Trophoblast cell (in vitro differentiated cells and primary cell): ENCODE measurements at regions not wholly inside any gene's neighbourhood (a gene's known extent, or its start where the extent isn't known, plus 50 kb on each side); places are given as distances from the start of the nearest gene placed in this dataset.

Source experiments
- DNase-seq, 2 donors: peaks; one replicate each; pipeline ENCODE4 v3.0.0-alpha.2; 2016
- H2AFZ ChIP-seq: 2 replicates; pipeline ENCODE4 v1.6.1; 2013; ENCODE audit warnings: low read length, moderate library complexity, mild to moderate bottlenecking; ENCODE audit not compliant: insufficient read depth, poor library complexity
- H2AK5ac ChIP-seq: 2 replicates; pipeline ENCODE4 v1.6.1; 2013; ENCODE audit warnings: mild to moderate bottlenecking, low read length
- H2BK120ac ChIP-seq: 2 replicates; pipeline ENCODE4 v1.6.1; 2013; ENCODE audit warnings: low read length, mild to moderate bottlenecking, moderate library complexity; ENCODE audit not compliant: insufficient read depth, poor library complexity
- H2BK12ac ChIP-seq: 2 replicates; pipeline ENCODE4 v1.6.1; 2013; ENCODE audit warnings: mild to moderate bottlenecking, low read length, moderate library complexity
- H2BK5ac ChIP-seq: 2 replicates; pipeline ENCODE4 v1.6.1; 2013; ENCODE audit warnings: low read length, low read depth, moderate library complexity, mild to moderate bottlenecking; ENCODE audit not compliant: poor library complexity
- H3K14ac ChIP-seq: 2 replicates; pipeline ENCODE4 v1.6.1; 2013; ENCODE audit warnings: mild to moderate bottlenecking, low read length
- H3K18ac ChIP-seq: 2 replicates; pipeline ENCODE4 v1.6.1; 2013; ENCODE audit warnings: mild to moderate bottlenecking, low read length
- H3K23ac ChIP-seq: 2 replicates; pipeline ENCODE4 v1.6.1; 2013; ENCODE audit warnings: low read length
- H3K27ac ChIP-seq: 2 replicates; pipeline ENCODE4 v1.5.1; 2013; ENCODE audit warnings: low read depth, mild to moderate bottlenecking, inconsistent platforms, low read length, moderate library complexity
- H3K27me3 ChIP-seq: 2 replicates; pipeline ENCODE4 v1.6.1; 2013; ENCODE audit warnings: inconsistent platforms, mild to moderate bottlenecking, low read length, moderate library complexity; ENCODE audit not compliant: insufficient read depth
- H3K36me3 ChIP-seq, 2 experiments: 1 replicate in 1 of 2; 2 replicates in 1 of 2; pipeline ENCODE4 v1.6.1; 2013; ENCODE audit warnings: low read length in 2 of 2, mild to moderate bottlenecking in 2 of 2, moderate library complexity in 1 of 2; ENCODE audit not compliant: insufficient read depth in 2 of 2, control insufficient read depth in 1 of 2
- H3K4ac ChIP-seq: 2 replicates; pipeline ENCODE4 v1.6.1; 2013; ENCODE audit warnings: low read depth, mild to moderate bottlenecking, low read length, moderate library complexity
- H3K4me1 ChIP-seq, 2 experiments: 1 replicate in 1 of 2; 2 replicates in 1 of 2; pipeline ENCODE4 v1.6.1; 2013; ENCODE audit warnings: low read length in 2 of 2, mild to moderate bottlenecking in 2 of 2, moderate library complexity in 1 of 2; ENCODE audit not compliant: insufficient read depth in 2 of 2, control insufficient read depth in 1 of 2
- H3K4me2 ChIP-seq: 2 replicates; pipeline ENCODE4 v1.6.1; 2013; ENCODE audit warnings: inconsistent platforms, mild to moderate bottlenecking, low read length, moderate library complexity
- H3K4me3 ChIP-seq: 2 replicates; pipeline ENCODE4 v1.5.1; 2013; ENCODE audit warnings: mild to moderate bottlenecking, low read depth, low read length, inconsistent platforms
- H3K79me1 ChIP-seq: one replicate; pipeline ENCODE4 v1.6.1; 2013; ENCODE audit warnings: low read length
- H3K79me2 ChIP-seq: 2 replicates; pipeline ENCODE4 v1.6.1; 2013; ENCODE audit warnings: low read length, mild to moderate bottlenecking; ENCODE audit not compliant: control insufficient read depth, insufficient read depth, poor library complexity
- H3K9ac ChIP-seq: 2 replicates; pipeline ENCODE4 v1.6.1; 2013; ENCODE audit warnings: mild to moderate bottlenecking, low read length
- H3K9me3 ChIP-seq: 2 replicates; pipeline ENCODE4 v1.6.1; 2013; ENCODE audit warnings: low read depth, mild to moderate bottlenecking, control low read depth, inconsistent platforms, low read length; ENCODE audit not compliant: insufficient read depth
- H4K12ac ChIP-seq: 2 replicates; pipeline ENCODE4 v1.6.1; 2013; ENCODE audit warnings: low read depth, mild to moderate bottlenecking, low read length, moderate library complexity
- H4K8ac ChIP-seq: 2 replicates; pipeline ENCODE4 v1.6.1; 2013; ENCODE audit warnings: low read depth, mild to moderate bottlenecking, low read length, moderate library complexity
- H4K91ac ChIP-seq: one replicate; pipeline ENCODE4 v1.6.1; 2013; ENCODE audit warnings: low read depth, mild to moderate bottlenecking, low read length, moderate library complexity
- WGBS: extraction: QIAGEN DNeasy Blood & Tissue Kit; methylation state at CpG from one replicate; pipeline ENCODE4 v1.1.7; 2013; ENCODE audit warnings: missing lambda C conversion rate; ENCODE audit not compliant: insufficient read length, insufficient coverage; ENCODE audit errors: extremely low coverage; 5-methylcytosine and 5-hydroxymethylcytosine counted together

DNA sequence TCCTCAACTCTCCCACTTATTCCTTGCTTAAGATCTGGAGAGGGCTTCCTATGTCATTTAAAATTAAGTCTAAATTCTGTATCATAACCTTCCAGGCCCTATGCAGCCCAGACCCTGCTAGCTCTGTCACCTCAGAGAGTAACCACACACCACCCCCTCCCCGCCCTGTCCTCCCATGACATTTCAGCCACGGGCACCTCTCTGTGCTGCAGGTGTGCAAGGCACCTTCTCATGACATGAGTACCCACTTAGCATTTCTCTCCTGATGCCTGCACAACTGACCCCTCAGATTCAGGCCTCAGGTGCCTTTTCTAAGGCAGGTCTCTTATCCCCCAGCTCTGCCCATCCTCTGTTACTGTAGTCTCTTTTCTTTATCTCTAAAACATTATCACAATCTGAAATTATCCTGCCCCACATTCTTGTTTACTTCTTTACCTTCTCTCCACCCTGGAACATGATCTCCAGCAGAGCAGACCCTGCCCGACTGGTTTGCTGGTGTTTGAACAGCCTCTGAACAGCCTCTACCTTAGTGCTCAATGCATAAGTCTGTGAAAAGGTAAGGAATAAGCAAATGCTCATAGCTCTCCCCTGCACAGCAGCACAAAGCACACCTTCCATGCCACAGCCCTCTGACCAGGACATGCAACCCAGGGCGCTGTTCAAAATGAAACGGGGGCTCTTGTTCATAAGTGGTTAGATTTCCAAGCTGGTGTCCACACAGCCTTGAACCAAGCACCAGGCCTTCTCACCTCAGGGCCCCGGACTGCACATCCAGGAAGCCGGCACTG lies 196.1 kb upstream of the B3GAT1 start:
- no peak overlapping the region for H3K4me3 ChIP-seq
- H4K12ac ChIP-seq, result no peak overlapping the region
- H3K79me2 ChIP-seq, result no peaks in the 10 kb centered on the region
- H2BK5ac ChIP-seq, result no peak overlapping the region
- H4K8ac ChIP-seq, result no peak overlapping the region
- peaks cover 1% of the 10 kb centered on the region for H3K9me3 ChIP-seq
- H2BK12ac ChIP-seq, result no peak overlapping the region
- DNase-seq, result no peak
- no peak overlapping the region for H3K4ac ChIP-seq
- no peak overlapping the region for H3K27ac ChIP-seq
- H3K27me3 ChIP-seq, result no peaks in the 10 kb centered on the region
- H2AFZ ChIP-seq, result no peak overlapping the region
- H2AK5ac ChIP-seq, result no peak overlapping the region
- no CpG with 5 or more reads among the region's 7 CpGs for WGBS
- no peak overlapping the region for H3K18ac ChIP-seq
- no peaks in the 10 kb centered on the region for H3K79me1 ChIP-seq
- H3K36me3 ChIP-seq, result no peaks in the 10 kb centered on the region
- no peak overlapping the region for H3K14ac ChIP-seq
- H3K23ac ChIP-seq, result no peak overlapping the region
- H3K4me2 ChIP-seq, result no peak overlapping the region
- H3K9ac ChIP-seq, result no peak overlapping the region
- H2BK120ac ChIP-seq, result no peak overlapping the region
- peaks cover 0 to 5% of the 10 kb centered on the region in 2 experiments for H3K4me1 ChIP-seq
- no peak overlapping the region for H4K91ac ChIP-seq

- Histone ChIP-seq H3K4me3 (no peak overlapping the region), H3K14ac (no peak overlapping the region), H4K91ac (no peak overlapping the region), H3K9me3 (peaks cover 1% of the 10 kb centered on the region), H3K18ac (no peak overlapping the region), H3K9ac (no peak overlapping the region), H4K12ac (no peak overlapping the region), H3K79me2 (no peaks in the 10 kb centered on the region), H2AFZ (no peak overlapping the region), H3K4me2 (no peak overlapping the region), H4K8ac (no peak overlapping the region), H2BK120ac (no peak overlapping the region), H3K79me1 (no peaks in the 10 kb centered on the region), H3K27me3 (no peaks in the 10 kb centered on the region), H2BK12ac (no peak overlapping the region), H3K36me3 (no peaks in the 10 kb centered on the region), H3K4ac (no peak overlapping the region), H2AK5ac (no peak overlapping the region), H3K23ac (no peak overlapping the region), H2BK5ac (no peak overlapping the region), H3K4me1 (peaks cover 0 to 5% of the 10 kb centered on the region in 2 experiments), H3K27ac (no peak overlapping the region)
- DNase-seq, result no peak
- WGBS, result no CpG with 5 or more reads among the region's 6 CpGs
Observed at GRCh38 chr11:134606251-134606650, 194.2 kb upstream of the B3GAT1 start.

- H3K9ac ChIP-seq, result no peak overlapping the region
- H4K91ac ChIP-seq, result no peak overlapping the region
- no peak overlapping the region for H4K8ac ChIP-seq
- H3K27ac ChIP-seq, result no peak overlapping the region
- H3K27me3 ChIP-seq, result no peaks in the 10 kb centered on the region
- no peak overlapping the region for H4K12ac ChIP-seq
- H3K36me3 ChIP-seq, result no peaks in the 10 kb centered on the region
- H3K79me2 ChIP-seq, result no peaks in the 10 kb centered on the region
- H3K4ac ChIP-seq, result no peak overlapping the region
- no CpG with 5 or more reads among the region's 3 CpGs for WGBS
- H2AK5ac ChIP-seq, result no peak overlapping the region
- no peak overlapping the region for H3K23ac ChIP-seq
- H2BK12ac ChIP-seq, result no peak overlapping the region
- H2AFZ ChIP-seq, result no peak overlapping the region
- H3K14ac ChIP-seq, result no peak overlapping the region
- H2BK120ac ChIP-seq, result no peak overlapping the region
- H3K9me3 ChIP-seq, result peaks cover 1% of the 10 kb centered on the region
- H3K4me2 ChIP-seq, result no peak overlapping the region
- H3K18ac ChIP-seq, result no peak overlapping the region
- no peaks in the 10 kb centered on the region for H3K79me1 ChIP-seq
- H3K4me3 ChIP-seq, result no peak overlapping the region
- peaks cover 0 to 5% of the 10 kb centered on the region in 2 experiments for H3K4me1 ChIP-seq
- no peak for DNase-seq
- H2BK5ac ChIP-seq, result no peak overlapping the region
Observed at GRCh38 chr11:134604886-134605285, 192.8 kb upstream of the B3GAT1 start.

- Histone ChIP-seq H3K36me3 (no peaks in the 10 kb centered on the region), H2AK5ac (no peak overlapping the region), H4K91ac (no peak overlapping the region), H2BK12ac (no peak overlapping the region), H4K8ac (no peak overlapping the region), H3K14ac (no peak overlapping the region), H2BK120ac (no peak overlapping the region), H4K12ac (no peak overlapping the region), H3K27me3 (no peaks in the 10 kb centered on the region), H3K27ac (no peak overlapping the region), H3K18ac (no peak overlapping the region), H3K4me1 (no peaks in the 10 kb centered on the region), H3K4me3 (no peak overlapping the region), H3K23ac (no peak overlapping the region), H3K9ac (no peak overlapping the region), H3K9me3 (no peaks in the 10 kb centered on the region), H2AFZ (no peak overlapping the region), H3K79me1 (no peaks in the 10 kb centered on the region), H3K4me2 (no peak overlapping the region), H3K79me2 (no peaks in the 10 kb centered on the region), H3K4ac (no peak overlapping the region), H2BK5ac (no peak overlapping the region)
- WGBS, result no CpG with 5 or more reads among the region's 6 CpGs
- no peak for DNase-seq
Observed at GRCh38 chr11:134599299-134599771, 187.3 kb upstream of the B3GAT1 start.
